Nucleus accumbens (tissue), 56 donors: ENCODE measurements at regions not wholly inside any gene's neighbourhood (a gene's known extent, or its start where the extent isn't known, plus 50 kb on each side); places are given as distances from the start of the nearest gene placed in this dataset.

Experiments
- DNase-seq, 56 donors: peaks; one replicate each; lab custom pipeline; 2025; lab: John Stamatoyannopoulos, UW

DNA sequence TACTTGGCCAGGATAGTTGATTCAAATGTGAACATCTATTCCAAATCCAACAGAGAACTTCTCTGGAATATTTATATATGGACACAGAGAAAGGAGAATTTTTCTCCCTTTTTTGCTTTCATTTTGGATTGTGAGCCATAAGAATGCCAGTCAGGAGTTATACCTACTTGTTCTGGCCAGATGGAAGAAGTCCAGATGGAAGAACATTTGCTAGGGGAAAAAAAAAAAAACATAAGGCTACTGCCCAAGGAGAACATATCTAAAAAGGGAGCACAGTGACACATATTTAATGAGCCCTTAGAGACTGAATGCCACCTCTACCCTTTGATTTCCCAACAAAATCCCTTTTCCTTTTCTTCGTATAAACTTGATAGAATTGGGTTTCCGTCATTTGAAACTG is 61.7 kb upstream of the PPP2R2B start:
- no peak for DNase-seq

DNA sequence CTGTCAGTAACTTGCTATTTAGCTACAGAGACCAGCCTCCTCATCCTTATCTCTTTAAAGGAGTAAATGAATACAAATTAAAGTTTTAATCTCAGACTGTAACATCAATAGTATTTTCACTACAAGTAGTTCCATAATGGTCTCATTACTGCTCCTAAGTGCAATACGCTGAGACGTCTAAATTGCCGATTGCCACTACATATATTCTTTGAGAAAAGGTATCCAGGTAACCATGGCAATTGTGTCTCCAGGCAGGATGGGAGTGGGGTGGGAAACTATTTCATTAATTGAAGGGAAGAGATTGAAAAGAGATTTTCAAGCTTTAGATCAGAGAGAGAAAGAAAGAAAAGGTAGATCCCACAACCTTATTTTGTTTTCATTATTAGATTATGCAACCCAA is 65.5 kb upstream of the PPP2R2B start:
- no peak for DNase-seq

DNA sequence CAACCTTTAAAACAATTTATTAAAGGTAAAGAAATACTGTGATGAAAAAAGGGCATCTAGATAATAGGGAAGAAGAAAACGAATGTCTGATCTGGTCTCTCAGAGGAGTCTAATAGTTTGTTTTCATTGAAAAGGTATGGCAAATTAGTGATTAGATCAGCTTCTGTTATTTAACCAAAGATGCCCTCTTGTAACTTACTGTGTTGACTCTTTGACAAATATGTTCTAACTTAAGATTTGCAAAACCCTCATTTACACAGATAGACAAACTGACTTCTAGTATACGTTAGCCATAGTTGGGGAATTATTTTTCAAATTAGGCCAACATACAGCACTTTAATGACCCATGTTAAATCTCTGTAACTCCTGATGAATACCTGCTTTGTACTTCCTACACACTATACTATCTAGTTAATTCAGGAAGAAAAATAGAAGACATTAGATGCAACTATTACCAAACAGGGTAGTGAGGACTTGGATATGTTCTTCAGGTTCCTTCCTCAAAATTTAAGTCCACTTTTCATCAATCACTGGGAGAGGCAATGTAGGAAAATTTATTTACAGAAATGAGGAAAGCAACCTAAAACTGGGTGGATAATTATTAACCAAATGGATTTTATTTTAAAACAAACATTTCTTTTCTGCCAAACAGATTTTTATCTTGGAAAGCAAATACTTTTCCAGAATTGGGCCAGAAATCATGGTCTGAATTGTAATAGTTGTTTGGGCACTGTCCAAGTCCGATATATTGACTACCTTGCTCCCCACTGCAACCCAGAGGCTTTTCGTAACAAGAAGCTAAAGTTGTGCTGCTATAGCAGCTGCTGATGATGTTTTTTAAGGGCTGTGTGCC is 66.4 kb upstream of the PPP2R2B start:
- DNase-seq: no peak

DNA sequence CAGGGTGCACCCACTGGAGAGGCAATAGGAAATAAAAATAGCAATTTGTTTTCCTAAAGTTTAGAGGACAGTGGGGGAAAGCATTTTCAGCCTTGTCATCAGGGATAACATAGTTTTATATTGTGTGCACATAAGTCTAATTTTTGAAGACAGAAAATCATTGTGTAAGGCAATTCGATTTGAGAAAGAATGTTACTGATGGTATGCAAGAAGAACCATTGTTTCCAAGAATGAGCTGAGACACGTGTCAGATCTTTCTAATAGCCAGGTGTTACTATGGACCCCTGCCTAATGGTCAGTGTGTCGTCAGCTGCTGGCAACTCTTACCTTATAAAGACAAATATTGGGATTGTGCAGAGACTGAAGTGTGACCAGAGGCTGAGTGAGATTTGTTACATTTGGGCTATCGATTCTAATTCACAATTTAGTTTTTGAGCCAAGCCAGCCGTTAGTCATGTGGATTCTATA is 67.1 kb upstream of the PPP2R2B start:
- DNase-seq: no peak

DNA sequence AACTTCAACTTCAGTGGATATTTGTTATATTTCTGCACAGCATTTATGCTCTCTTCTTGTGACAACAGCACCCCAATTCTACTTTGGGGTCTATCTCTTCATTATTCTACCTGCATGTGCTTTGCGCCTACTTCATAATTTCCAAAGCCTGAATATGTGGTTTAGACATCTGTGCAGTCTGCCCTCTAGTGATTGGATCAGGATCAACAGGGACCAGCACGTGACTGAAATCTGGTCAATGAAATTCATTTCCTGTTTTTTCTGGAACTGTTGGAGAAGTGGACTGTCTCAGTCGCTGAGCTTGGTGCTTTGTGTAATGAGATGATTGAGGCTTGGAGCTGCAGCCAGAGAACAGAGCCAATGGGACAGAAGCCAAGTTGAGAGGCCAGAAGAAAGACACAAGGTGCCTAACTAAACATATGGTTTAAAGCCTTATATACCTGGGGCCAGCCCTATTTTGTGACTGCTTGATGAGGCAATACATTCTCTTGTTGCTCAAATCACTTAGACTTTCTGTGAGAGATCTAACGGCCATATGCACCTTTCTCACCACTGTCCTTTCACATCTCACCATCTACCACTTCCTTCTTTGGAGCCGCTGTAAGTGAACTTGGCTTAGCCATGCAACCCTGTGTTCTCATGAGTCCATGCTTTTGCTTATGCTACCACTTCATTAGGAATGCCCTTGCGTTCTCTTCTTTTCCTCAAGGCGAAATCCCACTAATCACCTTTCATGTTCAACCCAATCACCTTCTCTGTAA is 68.8 kb upstream of the PPP2R2B start:
- peak in 7 of 56 donors; percentile 3 to 33 (median 10) for DNase-seq

DNA sequence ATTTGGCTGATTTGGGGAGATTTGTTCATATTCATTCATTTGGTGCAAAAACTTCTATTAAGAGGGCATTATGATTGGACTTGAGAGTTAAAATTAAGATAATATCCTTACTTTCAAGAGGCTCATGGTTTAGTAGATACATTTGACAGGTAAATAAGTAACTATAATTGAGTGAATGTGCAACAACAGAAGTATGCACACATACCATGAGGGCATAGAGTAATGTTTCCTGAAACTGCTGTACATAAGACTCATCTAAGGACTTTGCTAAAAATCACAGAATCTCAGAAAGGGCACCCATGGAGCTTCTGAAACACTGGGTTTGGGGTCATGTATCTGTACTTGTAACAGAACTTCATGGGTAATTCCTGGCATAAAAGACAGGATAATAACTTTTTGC is 70.1 kb upstream of the PPP2R2B start:
- no peak for DNase-seq

GRCh38 chr5:146952168-146952567 is 73.6 kb upstream of the PPP2R2B start:
- DNase-seq: no peak

GRCh38 chr5:146956217-146956616 is 77.7 kb upstream of the PPP2R2B start:
- DNase-seq: no peak

- DNase-seq: no peak
Measured at GRCh38 chr5:146959360-146959759, 80.8 kb upstream of the PPP2R2B start.

- no peak for DNase-seq
Measured at GRCh38 chr5:146962801-146963355, 84.3 kb upstream of the PPP2R2B start.

GRCh38 chr5:146965761-146966659 is 87.5 kb upstream of the PPP2R2B start:
- peak in 41 of 56 donors; percentile 5 to 73 (median 27) for DNase-seq

GRCh38 chr5:146967646-146968045 is 89.1 kb upstream of the PPP2R2B start:
- no peak for DNase-seq

GRCh38 chr5:146971401-146971800 is 92.8 kb upstream of the PPP2R2B start:
- no peak for DNase-seq

- DNase-seq: no peak
Measured at GRCh38 chr5:146986469-146986868, 107.9 kb upstream of the PPP2R2B start.

DNA sequence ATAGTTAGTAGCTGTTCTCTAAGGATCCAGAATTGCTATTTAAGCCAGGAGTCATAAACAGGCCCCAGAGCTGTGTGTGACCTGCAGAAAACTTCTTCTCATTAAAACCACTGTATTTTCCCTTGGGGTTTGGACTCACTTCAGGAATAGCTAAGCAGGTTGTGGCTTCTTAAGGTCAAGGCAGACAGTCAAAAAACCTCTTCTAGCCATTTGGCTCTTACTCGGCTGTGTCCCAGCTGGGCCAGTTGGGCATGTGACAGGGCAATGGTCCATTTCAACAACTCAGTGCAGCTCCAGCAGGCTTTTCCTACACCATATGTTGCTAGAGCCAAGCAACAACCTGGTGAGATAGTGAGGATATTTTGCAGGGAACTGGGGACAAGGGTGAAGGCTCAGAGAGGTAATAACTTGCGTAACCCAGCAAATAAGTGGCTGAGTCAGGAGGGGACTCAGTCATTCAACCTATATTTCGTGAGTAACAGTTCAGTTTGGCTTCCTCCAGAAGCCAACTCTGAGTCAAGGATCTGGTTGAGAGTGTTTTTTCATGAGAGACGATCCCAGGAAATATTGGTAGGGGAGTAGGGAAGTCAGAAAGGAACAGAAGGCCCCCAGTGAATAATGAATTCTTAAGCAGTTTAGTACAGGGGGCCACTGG is 115.4 kb upstream of the PPP2R2B start:
- peak in 36 of 56 donors; percentile 1 to 61 (median 14) for DNase-seq

DNA sequence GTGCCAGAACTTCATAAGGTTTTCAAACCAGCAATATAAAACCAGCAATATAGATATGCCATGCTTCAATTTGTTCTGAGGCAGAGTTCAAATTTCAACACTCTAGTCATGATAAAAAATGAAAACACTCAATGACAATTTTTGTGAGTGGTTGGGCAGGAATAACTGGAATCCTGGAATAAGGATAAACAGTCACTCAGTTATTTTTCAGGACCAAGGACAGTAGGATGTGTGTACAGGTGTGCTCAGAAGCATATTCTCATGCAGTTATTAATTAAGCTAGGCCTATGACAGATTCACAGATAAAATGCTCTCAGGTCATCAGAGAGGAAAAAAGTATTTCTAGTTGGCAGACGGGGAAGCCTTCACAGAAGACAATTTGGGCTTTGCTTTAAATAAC is 117.3 kb upstream of the PPP2R2B start:
- DNase-seq: no peak

DNA sequence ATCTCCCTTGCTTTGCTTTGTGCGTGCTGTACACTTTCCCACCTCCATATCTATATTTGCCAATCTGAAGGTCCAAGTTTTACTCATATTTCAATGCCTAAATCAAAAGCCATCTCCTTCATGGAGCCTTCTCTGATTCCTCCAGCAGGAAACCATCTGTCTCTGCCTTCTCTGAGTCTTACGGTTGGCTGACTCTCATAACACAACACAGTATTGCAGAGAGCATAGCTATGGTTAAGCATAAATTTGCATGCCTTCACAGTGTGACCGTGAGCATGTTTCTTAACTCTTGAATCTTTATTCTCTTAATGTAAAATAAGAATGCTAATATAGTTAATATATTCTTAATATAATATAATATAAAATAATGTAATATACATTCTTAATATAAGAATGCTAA is 136.8 kb upstream of the PPP2R2B start:
- DNase-seq: no peak

GRCh38 chr5:147017191-147017590 is 138.6 kb upstream of the PPP2R2B start:
- DNase-seq: peak in 1 of 56 donors; percentile 7

- DNase-seq: no peak
Measured at GRCh38 chr5:147017621-147018020, 139.1 kb upstream of the PPP2R2B start.

- DNase-seq: no peak
Measured at GRCh38 chr5:147018812-147019211, 140.3 kb upstream of the PPP2R2B start.
